Esophagus muscularis mucosa (tissue), 4 donors: ENCODE measurements at regions not wholly inside any gene's neighbourhood (a gene's known extent, or its start where the extent isn't known, plus 50 kb on each side); places are given as distances from the start of the nearest gene placed in this dataset.

Experiments used
- DNase-seq: peaks from one replicate; pipeline ENCODE4 v3.0.0-alpha.2; 2017; ENCODE audit errors: extremely low spot score
- H3K27ac ChIP-seq, 4 donors: fragments of 200-600 bp; sonication (generic); replicated peaks in 1 of 4; 1 replicate in 3 of 4; 2 replicates in 1 of 4; pipeline ENCODE4 v1.5.1; 2016 to 2019; ENCODE audit warnings: mild to moderate bottlenecking in 1 of 4
- H3K27me3 ChIP-seq, 4 donors: fragments of 200-600 bp; sonication (generic); one replicate each; pipeline versions ENCODE4 v1.5.1 to v1.6.0; 2016 to 2019
- H3K36me3 ChIP-seq, 4 donors: fragments of 200-600 bp; sonication (generic); one replicate each; pipeline ENCODE4 v1.5.1; 2016 to 2019
- H3K4me1 ChIP-seq, 4 donors: fragments of 200-600 bp; sonication (generic); one replicate each; pipeline ENCODE4 v1.5.1; 2016 to 2019
- H3K4me3 ChIP-seq, 4 donors: fragments of 200-600 bp; sonication (generic); 1 replicate in 2 of 4; 2 replicates in 2 of 4; pipeline ENCODE4 v1.5.1; 2016 to 2019; ENCODE audit warnings: mild to moderate bottlenecking in 4 of 4, moderate library complexity in 1 of 4
- H3K9me3 ChIP-seq, 4 donors: fragments of 200-600 bp; sonication (generic); 1 replicate in 3 of 4; 2 replicates in 1 of 4; pipeline ENCODE4 v1.5.1; 2016 to 2019
- CTCF ChIP-seq, 3 experiments: fragments of 200-600 bp in 2 of 3; fragments of 450-650 bp in 1 of 3; sonication (generic) in 2 of 3; IDR thresholded peaks; one replicate each; pipeline ENCODE4 v1.5.1; 2017 to 2019; ENCODE audit warnings: antibody characterized with exemption in 3 of 3, mild to moderate bottlenecking in 2 of 3, moderate library complexity in 1 of 3
- EP300 ChIP-seq: sonication (generic); formaldehyde crosslinking; IDR thresholded peaks from one replicate; pipeline ENCODE4 v1.6.1; 2017; ENCODE audit warnings: antibody characterized with exemption
- POLR2A ChIP-seq: fragments of 450-650 bp; IDR thresholded peaks from one replicate; pipeline ENCODE4 v1.6.1; 2017; ENCODE audit warnings: antibody characterized with exemption, moderate library complexity, mild to moderate bottlenecking, low read depth
- POLR2AphosphoS5 ChIP-seq, 2 donors: sonication (generic); formaldehyde crosslinking; IDR thresholded peaks; one replicate each; pipeline ENCODE4 v1.6.1; 2017; ENCODE audit warnings: antibody characterized with exemption in 2 of 2
- WGBS: methylation state at CpG from one replicate; pipeline ENCODE4 v1.1.5; 2018; 5-methylcytosine and 5-hydroxymethylcytosine counted together
- intact Hi-C: fragments of 100-400 bp; cut with DNase I; formaldehyde crosslinking; loops from one replicate; pipeline ENCODE4 v1.15.1; 2023

DNA sequence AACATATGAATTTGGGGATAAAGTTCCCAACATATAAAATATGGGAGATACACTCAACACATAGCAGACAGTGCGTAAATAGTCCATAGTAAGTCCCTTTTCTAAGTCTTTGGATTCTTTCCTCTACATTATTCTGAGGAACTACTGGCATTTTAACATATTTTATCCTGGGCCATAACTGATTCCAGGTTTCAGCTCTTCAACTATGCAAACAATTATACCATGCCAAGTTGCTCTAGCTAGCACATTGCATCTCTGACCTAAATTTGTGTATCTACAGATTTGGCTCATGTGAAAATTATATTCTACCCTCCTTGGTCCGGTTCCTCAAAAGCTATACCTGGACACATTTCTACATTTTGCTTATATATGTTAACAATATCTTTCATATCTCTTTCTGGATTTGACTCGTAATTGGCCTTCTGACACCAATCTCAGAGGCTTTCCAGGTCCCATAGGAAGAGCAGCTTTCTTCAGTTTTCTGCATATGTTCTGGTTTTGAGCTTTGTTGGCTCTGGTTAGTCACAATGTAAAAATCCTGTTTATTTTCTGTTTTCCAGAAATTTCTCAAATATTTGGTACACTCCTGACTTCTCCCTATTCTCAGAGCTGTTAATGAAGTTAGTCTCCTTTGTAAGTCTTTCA lies 305.4 kb downstream of the BMP4 start:
- H3K36me3 ChIP-seq, result no peaks in the 10 kb centered on the region
- H3K4me3 ChIP-seq, result no peak overlapping the region
- no peaks in the 10 kb centered on the region for H3K27me3 ChIP-seq
- no peaks in the 10 kb centered on the region for H3K9me3 ChIP-seq
- no peaks in the 10 kb centered on the region for H3K4me1 ChIP-seq
- TF ChIP-seq EP300 (no peak), CTCF (IDR thresholded peaks at IDR 0.05) (no peak), POLR2A (no peak), POLR2AphosphoS5 (IDR thresholded peaks at IDR 0.05) (no peak)
- 85% methylated on average over 3 of the region's 3 CpGs for WGBS
- no peak overlapping the region for H3K27ac ChIP-seq
- DNase-seq, result no peak
- intact Hi-C loops, result no loop called here

DNA sequence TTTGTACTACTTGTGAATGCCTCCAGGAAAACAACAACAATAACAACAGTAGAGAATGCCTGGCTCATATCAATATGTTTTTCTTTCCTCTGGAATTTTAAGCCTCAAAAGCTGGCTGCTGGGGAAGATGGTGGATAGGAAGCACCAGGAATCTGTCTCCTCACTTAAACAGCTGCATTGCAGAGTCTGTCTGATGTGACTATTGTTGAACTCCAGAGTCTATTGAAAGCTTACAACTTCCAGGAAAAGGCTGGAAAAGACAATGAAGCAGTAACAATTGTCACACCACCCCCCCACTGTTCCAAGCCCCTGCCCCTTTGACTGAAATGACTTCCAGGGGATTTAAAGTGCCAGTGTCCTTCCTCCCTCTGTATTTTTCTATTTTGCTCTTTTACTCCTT lies 309.7 kb downstream of the BMP4 start:
- Histone ChIP-seq H3K4me1 (no peaks in the 10 kb centered on the region), H3K36me3 (no peaks in the 10 kb centered on the region), H3K4me3 (no peak overlapping the region), H3K27ac (no peak overlapping the region), H3K9me3 (no peaks in the 10 kb centered on the region), H3K27me3 (no peaks in the 10 kb centered on the region)
- no peak for DNase-seq
- intact Hi-C loops, result no loop called here
- TF ChIP-seq POLR2A (no peak), EP300 (no peak), CTCF (IDR thresholded peaks at IDR 0.05) (no peak), POLR2AphosphoS5 (IDR thresholded peaks at IDR 0.05) (no peak)

GRCh38 chr14:53640695-53641094 lies 315.9 kb downstream of the BMP4 start:
- H3K9me3 ChIP-seq, result no peaks in the 10 kb centered on the region
- H3K4me3 ChIP-seq, result no peak overlapping the region
- intact Hi-C loops, result no loop called here
- no peak for DNase-seq
- H3K4me1 ChIP-seq, result no peaks in the 10 kb centered on the region
- TF ChIP-seq CTCF (IDR thresholded peaks at IDR 0.05) (no peak), POLR2AphosphoS5 (IDR thresholded peaks at IDR 0.05) (no peak), POLR2A (no peak), EP300 (no peak)
- no peaks in the 10 kb centered on the region for H3K27me3 ChIP-seq
- H3K36me3 ChIP-seq, result no peaks in the 10 kb centered on the region
- 51% methylated on average over 4 of the region's 4 CpGs for WGBS
- no peak overlapping the region for H3K27ac ChIP-seq

- TF ChIP-seq POLR2A (no peak), EP300 (no peak), CTCF (IDR thresholded peaks at IDR 0.05) (no peak), POLR2AphosphoS5 (IDR thresholded peaks at IDR 0.05) (no peak)
- no peak for DNase-seq
- 94% methylated on average over 1 of the region's 1 CpG for WGBS
- H3K36me3 ChIP-seq, result no peaks in the 10 kb centered on the region
- no peaks in the 10 kb centered on the region for H3K9me3 ChIP-seq
- no peak overlapping the region for H3K27ac ChIP-seq
- intact Hi-C loops, result no loop called here
- H3K4me1 ChIP-seq, result no peaks in the 10 kb centered on the region
- no peaks in the 10 kb centered on the region for H3K27me3 ChIP-seq
- no peak overlapping the region for H3K4me3 ChIP-seq
These were observed 317.7 kb downstream of the BMP4 start for GRCh38 chr14:53638966-53639365.

GRCh38 chr14:53634793-53635192 lies 321.8 kb downstream of the BMP4 start:
- no peak overlapping the region for H3K27ac ChIP-seq
- no peak overlapping the region for H3K4me3 ChIP-seq
- intact Hi-C loops, result no loop called here
- H3K9me3 ChIP-seq, result no peaks in the 10 kb centered on the region
- H3K4me1 ChIP-seq, result peaks cover 0 to 8% (median 4%) of the 10 kb centered on the region in 4 donors
- DNase-seq, result no peak
- TF ChIP-seq CTCF (IDR thresholded peaks at IDR 0.05) (no peak), POLR2AphosphoS5 (IDR thresholded peaks at IDR 0.05) (no peak), POLR2A (no peak), EP300 (no peak)
- H3K27me3 ChIP-seq, result no peaks in the 10 kb centered on the region
- no peaks in the 10 kb centered on the region for H3K36me3 ChIP-seq
- 94% methylated on average over 4 of the region's 4 CpGs for WGBS
